MM.1S (cell line): ENCODE measurements at regions not wholly inside any gene's neighbourhood (a gene's known extent, or its start where the extent isn't known, plus 50 kb on each side); places are given as distances from the start of the nearest gene placed in this dataset.

Experiments
- DNase-seq: peaks from one replicate; pipeline ENCODE4 v3.0.0-alpha.2; 2015
- H2AFZ ChIP-seq: fragments of 300-600 bp; sonication (generic); 2 replicates; pipeline ENCODE4 v1.6.0; 2016; ENCODE audit warnings: antibody characterized with exemption, low read length
- H3F3A ChIP-seq: fragments of 300-600 bp; sonication (generic); 2 replicates; pipeline ENCODE4 v1.6.1; 2016; ENCODE audit warnings: mild to moderate bottlenecking, antibody characterized with exemption, low read length, moderate library complexity, mixed read lengths; ENCODE audit not compliant: insufficient read depth
- H3K27ac ChIP-seq: fragments of 300-600 bp; sonication (generic); 2 replicates; pipeline ENCODE4 v1.5.1; 2016; ENCODE audit warnings: mild to moderate bottlenecking, low read length
- H3K27me3 ChIP-seq: fragments of 300-600 bp; sonication (generic); replicated peaks from 2 replicates; pipeline ENCODE4 v1.6.0; 2016; ENCODE audit warnings: low read length; ENCODE audit not compliant: insufficient read depth
- H3K36me3 ChIP-seq: fragments of 300-600 bp; sonication (generic); replicated peaks from 2 replicates; pipeline ENCODE4 v1.6.1; 2016; ENCODE audit warnings: mild to moderate bottlenecking, low read length, mixed read lengths; ENCODE audit not compliant: insufficient read depth
- H3K4me1 ChIP-seq: fragments of 300-600 bp; sonication (generic); 2 replicates; pipeline ENCODE4 v1.6.1; 2016; ENCODE audit warnings: low read length, mixed read lengths
- H3K4me2 ChIP-seq: fragments of 300-600 bp; sonication (generic); 2 replicates; pipeline ENCODE4 v1.6.0; 2016; ENCODE audit warnings: low read depth, low read length
- H3K4me3 ChIP-seq: fragments of 300-600 bp; sonication (generic); 2 replicates; pipeline ENCODE4 v1.5.1; 2016; ENCODE audit warnings: low read length, mixed read lengths
- H3K79me2 ChIP-seq: fragments of 300-600 bp; sonication (generic); 2 replicates; pipeline ENCODE4 v1.6.1; 2016; ENCODE audit warnings: mixed run types, low read length, mixed read lengths
- H3K9ac ChIP-seq: fragments of 300-600 bp; sonication (generic); 2 replicates; pipeline ENCODE4 v1.6.1; 2016; ENCODE audit warnings: low read length, mixed read lengths
- H3K9me2 ChIP-seq: fragments of 300-600 bp; sonication (generic); replicated peaks from 2 replicates; pipeline ENCODE4 v1.6.1; 2016; ENCODE audit warnings: mild to moderate bottlenecking, low read length, mixed read lengths; ENCODE audit not compliant: insufficient read depth
- H3K9me3 ChIP-seq: fragments of 300-600 bp; sonication (generic); replicated peaks from 2 replicates; pipeline ENCODE4 v1.6.1; 2016; ENCODE audit warnings: mild to moderate bottlenecking, low read length, mixed read lengths; ENCODE audit not compliant: insufficient read depth
- H4K20me1 ChIP-seq: fragments of 300-600 bp; sonication (generic); 2 replicates; pipeline ENCODE4 v1.6.1; 2016; ENCODE audit warnings: mild to moderate bottlenecking, low read length, moderate library complexity, mixed read lengths; ENCODE audit not compliant: insufficient read depth
- CTCF ChIP-seq: fragments of 300-600 bp; sonication (generic); IDR thresholded peaks from 2 replicates; pipeline ENCODE4 v1.5.1; 2016; ENCODE audit warnings: antibody characterized with exemption, low read length, mixed read lengths
- EZH2 ChIP-seq: fragments of 300-600 bp; sonication (generic); optimal IDR thresholded peaks from 2 replicates; pipeline ENCODE3; 2017; ENCODE audit warnings: low read depth, mild to moderate bottlenecking, antibody characterized with exemption, low read length, mixed read lengths
- EZH2phosphoT487 ChIP-seq: fragments of 300-600 bp; sonication (generic); IDR thresholded peaks from 2 replicates; pipeline ENCODE4 v1.6.1; 2018; ENCODE audit warnings: antibody characterized with exemption, low read length

- H3K4me3 ChIP-seq, result no peak overlapping the region
- no peaks in the 10 kb centered on the region for H3K9me3 ChIP-seq
- H3K27ac ChIP-seq, result no peak overlapping the region
- TF ChIP-seq CTCF (no peak), EZH2phosphoT487 (no peak), EZH2 (no peak)
- H3K9me2 ChIP-seq, result no peaks in the 10 kb centered on the region
- H3K27me3 ChIP-seq, result no peaks in the 10 kb centered on the region
- no peak overlapping the region for H2AFZ ChIP-seq
- H3K36me3 ChIP-seq, result no peaks in the 10 kb centered on the region
- no peaks in the 10 kb centered on the region for H4K20me1 ChIP-seq
- H3K79me2 ChIP-seq, result no peaks in the 10 kb centered on the region
- no peaks in the 10 kb centered on the region for H3F3A ChIP-seq
- no peak overlapping the region for H3K4me2 ChIP-seq
- DNase-seq, result no peak
- H3K4me1 ChIP-seq, result no peaks in the 10 kb centered on the region
- H3K9ac ChIP-seq, result no peak overlapping the region
Observed at GRCh38 chr5:31124026-31124425, 69.5 kb upstream of the CDH6 start.

- no peak for DNase-seq
- H3K27me3 ChIP-seq, result no peaks in the 10 kb centered on the region
Observed at GRCh38 chr5:31122998-31123951, 70.2 kb upstream of the CDH6 start.

GRCh38 chr5:31121224-31121623, 72.3 kb upstream of the CDH6 start:
- Histone ChIP-seq H3K27ac (no peak overlapping the region), H3K9me2 (no peaks in the 10 kb centered on the region), H3K79me2 (no peaks in the 10 kb centered on the region), H3K36me3 (no peaks in the 10 kb centered on the region), H3K27me3 (no peaks in the 10 kb centered on the region), H2AFZ (no peak overlapping the region), H3K4me2 (no peak overlapping the region), H3K4me1 (no peaks in the 10 kb centered on the region), H4K20me1 (no peaks in the 10 kb centered on the region), H3K9me3 (no peaks in the 10 kb centered on the region), H3F3A (no peaks in the 10 kb centered on the region), H3K9ac (no peak overlapping the region), H3K4me3 (no peak overlapping the region)
- TF ChIP-seq EZH2 (no peak), CTCF (no peak)
- no peak for DNase-seq

More at GRCh38 chr5:31122998-31123951, 70.2 kb upstream of the CDH6 start:
- H3K4me2 ChIP-seq, result no peak overlapping the region
- H4K20me1 ChIP-seq, result no peaks in the 10 kb centered on the region
- H3K9me3 ChIP-seq, result no peaks in the 10 kb centered on the region
- TF ChIP-seq EZH2, result no peak
- no peak for TF ChIP-seq CTCF
- no peak for TF ChIP-seq EZH2phosphoT487
- no peak overlapping the region for H3K9ac ChIP-seq
- H3K4me1 ChIP-seq, result no peaks in the 10 kb centered on the region
- H3F3A ChIP-seq, result no peaks in the 10 kb centered on the region
- no peak overlapping the region for H3K27ac ChIP-seq
- no peaks in the 10 kb centered on the region for H3K9me2 ChIP-seq
- no peaks in the 10 kb centered on the region for H3K79me2 ChIP-seq
- no peaks in the 10 kb centered on the region for H3K36me3 ChIP-seq
- H2AFZ ChIP-seq, result no peak overlapping the region
- H3K4me3 ChIP-seq, result no peak overlapping the region
